GM21619 (cell line): ENCODE measurements at regions not wholly inside any gene's neighbourhood (a gene's known extent, or its start where the extent isn't known, plus 50 kb on each side); places are given as distances from the start of the nearest gene placed in this dataset.
"Not testable (repeated sequence)": the region's sequence is repeated elsewhere in the genome, so short reads cannot be mapped to it uniquely, and the experiment has no call there.

Experiments
- ATAC-seq: cut with Tn5 transposase; IDR thresholded peaks from one replicate; pipeline ENCODE4 v1.9.1; 2021; ENCODE audit not compliant: unreplicated experiment

GRCh38 chr2:133624551-133624950, 56.3 kb upstream of the NCKAP5 start:
- no peak for ATAC-seq

- ATAC-seq, result no peak
These were observed 59.5 kb upstream of the NCKAP5 start for GRCh38 chr2:133627741-133628140.

- ATAC-seq, result no peak
These were observed 65.0 kb upstream of the NCKAP5 start for GRCh38 chr2:133633309-133633708.

- no peak for ATAC-seq
These were observed 65.7 kb upstream of the NCKAP5 start for GRCh38 chr2:133633881-133634409.

GRCh38 chr2:133635131-133635530, 66.9 kb upstream of the NCKAP5 start:
- no peak for ATAC-seq

- no peak for ATAC-seq
These were observed 68.0 kb upstream of the NCKAP5 start for GRCh38 chr2:133636287-133636686.

- ATAC-seq, result no peak
These were observed 71.8 kb upstream of the NCKAP5 start for GRCh38 chr2:133640103-133640502.

GRCh38 chr2:133641497-133641896, 73.2 kb upstream of the NCKAP5 start:
- ATAC-seq, result no peak

- no peak for ATAC-seq
These were observed 73.9 kb upstream of the NCKAP5 start for GRCh38 chr2:133641942-133642725.

GRCh38 chr2:133642791-133643191, 74.5 kb upstream of the NCKAP5 start:
- ATAC-seq, result no peak

- no peak for ATAC-seq
These were observed 75.6 kb upstream of the NCKAP5 start for GRCh38 chr2:133643863-133644262.

GRCh38 chr2:133644846-133645245, 76.6 kb upstream of the NCKAP5 start:
- no peak for ATAC-seq

- ATAC-seq, result not testable (repeated sequence)
These were observed 79.1 kb upstream of the NCKAP5 start for GRCh38 chr2:133647386-133647785.

- ATAC-seq, result no peak
These were observed 83.6 kb upstream of the NCKAP5 start for GRCh38 chr2:133651861-133652260.

GRCh38 chr2:133652398-133652797, 84.1 kb upstream of the NCKAP5 start:
- no peak for ATAC-seq

- no peak for ATAC-seq
These were observed 84.8 kb upstream of the NCKAP5 start for GRCh38 chr2:133653056-133653455.

- no peak for ATAC-seq
These were observed 86.7 kb upstream of the NCKAP5 start for GRCh38 chr2:133654949-133655348.

GRCh38 chr2:133655610-133656009, 87.3 kb upstream of the NCKAP5 start:
- no peak for ATAC-seq

- no peak for ATAC-seq
These were observed 89.3 kb upstream of the NCKAP5 start for GRCh38 chr2:133657591-133657990.

GRCh38 chr2:133658020-133658903, 90.0 kb upstream of the NCKAP5 start:
- no peak for ATAC-seq

GRCh38 chr2:133660510-133660909, 92.2 kb upstream of the NCKAP5 start:
- ATAC-seq, result no peak

GRCh38 chr2:133661392-133661791, 93.1 kb upstream of the NCKAP5 start:
- ATAC-seq, result no peak
